NB4 (cell line): ENCODE measurements at regions not wholly inside any gene's neighbourhood (a gene's known extent, or its start where the extent isn't known, plus 50 kb on each side); places are given as distances from the start of the nearest gene placed in this dataset.
"Not testable (repeated sequence)": the region's sequence is repeated elsewhere in the genome, so short reads cannot be mapped to it uniquely, and the experiment has no call there.

Experiments
- DNase-seq: peaks from one replicate; pipeline ENCODE4 v3.0.0; 2010; ENCODE audit warnings: low read depth
- H3K4me3 ChIP-seq: one replicate; pipeline ENCODE4 v1.5.1; 2011; ENCODE audit warnings: mild to moderate bottlenecking, low read depth, low read length, moderate library complexity
- MYC ChIP-seq: IDR thresholded peaks from 2 replicates; pipeline ENCODE4 v1.6.1; 2011; ENCODE audit warnings: low read depth, low read length
- POLR2A ChIP-seq: IDR thresholded peaks from 2 replicates; pipeline ENCODE4 v1.6.1; 2011; ENCODE audit warnings: mild to moderate bottlenecking; ENCODE audit not compliant: insufficient read length; ENCODE audit errors: extremely low read depth
- TF ChIP-seq, protein P1 (sequence below): IDR thresholded peaks from 2 replicates; pipeline ENCODE4 v1.6.1; 2011; ENCODE audit warnings: low read depth, low read length
- TF ChIP-seq, protein P2 (sequence below): IDR thresholded peaks from one replicate; pipeline ENCODE4 v1.5.1; 2012; ENCODE audit warnings: low read depth, low read length

DNA sequence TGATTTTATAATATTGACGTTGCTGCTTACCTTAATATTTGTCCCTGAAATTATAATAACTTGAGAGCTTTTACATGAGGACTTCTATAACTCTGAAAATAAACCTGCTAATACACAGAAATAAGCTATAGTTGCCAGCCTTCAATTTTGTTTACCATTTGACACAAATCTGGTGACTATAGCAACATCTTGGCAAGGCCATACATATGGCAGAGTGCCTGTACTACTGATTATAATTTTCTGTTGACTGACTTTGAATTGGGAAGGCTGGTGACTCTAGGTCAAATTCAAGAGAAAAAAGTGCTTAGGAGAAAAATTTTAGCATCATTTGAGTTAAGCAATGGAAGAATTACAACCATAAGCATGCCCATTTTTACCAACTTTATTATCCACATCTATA, 581.4 kb upstream of the PTPRD start:
- DNase-seq = no peak
- TF ChIP-seq POLR2A (no peak), MYC (no peak)
- TF ChIP-seq, protein P1, sequence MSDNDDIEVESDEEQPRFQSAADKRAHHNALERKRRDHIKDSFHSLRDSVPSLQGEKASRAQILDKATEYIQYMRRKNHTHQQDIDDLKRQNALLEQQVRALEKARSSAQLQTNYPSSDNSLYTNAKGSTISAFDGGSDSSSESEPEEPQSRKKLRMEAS = no peak
- TF ChIP-seq, protein P2, sequence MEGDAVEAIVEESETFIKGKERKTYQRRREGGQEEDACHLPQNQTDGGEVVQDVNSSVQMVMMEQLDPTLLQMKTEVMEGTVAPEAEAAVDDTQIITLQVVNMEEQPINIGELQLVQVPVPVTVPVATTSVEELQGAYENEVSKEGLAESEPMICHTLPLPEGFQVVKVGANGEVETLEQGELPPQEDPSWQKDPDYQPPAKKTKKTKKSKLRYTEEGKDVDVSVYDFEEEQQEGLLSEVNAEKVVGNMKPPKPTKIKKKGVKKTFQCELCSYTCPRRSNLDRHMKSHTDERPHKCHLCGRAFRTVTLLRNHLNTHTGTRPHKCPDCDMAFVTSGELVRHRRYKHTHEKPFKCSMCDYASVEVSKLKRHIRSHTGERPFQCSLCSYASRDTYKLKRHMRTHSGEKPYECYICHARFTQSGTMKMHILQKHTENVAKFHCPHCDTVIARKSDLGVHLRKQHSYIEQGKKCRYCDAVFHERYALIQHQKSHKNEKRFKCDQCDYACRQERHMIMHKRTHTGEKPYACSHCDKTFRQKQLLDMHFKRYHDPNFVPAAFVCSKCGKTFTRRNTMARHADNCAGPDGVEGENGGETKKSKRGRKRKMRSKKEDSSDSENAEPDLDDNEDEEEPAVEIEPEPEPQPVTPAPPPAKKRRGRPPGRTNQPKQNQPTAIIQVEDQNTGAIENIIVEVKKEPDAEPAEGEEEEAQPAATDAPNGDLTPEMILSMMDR = no peak

DNA sequence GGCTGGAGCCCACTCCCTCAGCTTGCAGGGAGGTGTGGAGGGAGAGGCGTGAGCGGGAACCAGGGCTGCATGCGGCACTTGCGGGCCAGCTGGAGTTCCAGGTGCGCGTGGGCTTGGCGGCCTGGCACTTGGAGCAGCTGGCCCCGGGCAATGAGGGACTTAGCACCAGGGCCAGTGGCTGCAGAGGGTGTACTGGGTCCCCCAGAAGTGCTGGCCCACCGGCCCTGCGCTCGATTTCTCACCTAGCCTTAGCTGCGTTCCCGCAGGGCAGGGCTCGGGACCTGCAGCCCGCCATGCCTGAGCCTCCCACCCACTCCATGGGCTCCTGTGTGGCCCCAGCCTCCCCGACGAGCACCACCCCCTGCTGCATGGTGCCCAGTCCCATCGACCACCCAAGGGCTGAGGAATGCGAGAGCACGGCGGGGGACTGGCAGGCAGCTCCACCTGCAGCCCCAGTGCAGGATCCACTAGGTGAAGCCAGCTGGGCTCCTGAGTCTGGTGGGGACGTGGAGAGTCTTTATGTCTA, 584.1 kb upstream of the PTPRD start:
- DNase-seq, H3K4me3 ChIP-seq: not testable (repeated sequence)

More for the DNA sequence above, 581.4 kb upstream of the PTPRD start:
- H3K4me3 ChIP-seq = no peak overlapping the region

DNA sequence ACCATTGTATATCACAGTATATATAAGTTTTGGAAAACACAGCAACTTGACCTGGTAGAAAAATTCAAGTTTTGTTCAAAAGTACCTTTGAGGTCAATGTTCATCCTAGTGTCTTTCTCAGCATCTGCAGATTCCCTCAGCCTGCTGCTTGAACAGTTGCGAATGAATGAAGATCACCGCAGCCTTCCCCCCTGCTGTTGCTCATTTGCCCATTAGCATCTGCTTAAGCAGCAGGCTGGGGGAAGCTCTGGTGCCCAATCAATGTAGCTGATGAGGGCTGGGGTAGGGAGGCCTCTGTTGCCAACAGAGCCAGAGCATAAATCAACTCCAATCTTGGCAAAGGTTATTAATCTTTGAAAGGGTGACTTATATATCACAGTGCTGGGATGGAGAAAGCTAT, 586.5 kb upstream of the PTPRD start:
- H3K4me3 ChIP-seq = no peak overlapping the region
- DNase-seq = no peak
- no peak for TF ChIP-seq MYC
- TF ChIP-seq, protein P2 = no peak
- TF ChIP-seq POLR2A = no peak
- TF ChIP-seq, protein P1 = no peak

DNA sequence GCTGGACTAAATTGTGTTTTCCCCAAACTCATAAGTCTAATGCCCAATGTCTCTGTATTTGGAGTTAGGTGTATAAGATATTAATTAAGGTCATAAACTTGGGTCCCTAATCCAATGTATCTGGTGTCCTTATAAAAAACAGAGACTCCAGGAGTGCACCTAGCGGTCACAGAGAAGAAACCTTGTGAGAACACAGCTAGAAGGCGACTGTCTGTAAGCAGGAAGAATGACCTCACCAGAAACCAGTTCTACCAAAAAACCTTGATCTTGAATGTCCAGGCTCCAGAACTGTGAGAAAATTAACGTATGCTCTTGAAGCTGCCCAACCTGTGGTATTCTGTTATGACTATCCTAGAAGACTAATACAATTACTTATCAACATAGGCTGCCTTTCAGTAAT, 591.7 kb upstream of the PTPRD start:
- TF ChIP-seq, protein P2 = no peak
- TF ChIP-seq, protein P1 = no peak
- no peak for TF ChIP-seq POLR2A
- TF ChIP-seq MYC = no peak
- H3K4me3 ChIP-seq = no peak overlapping the region
- no peak for DNase-seq

GRCh38 chr9:11206925-11207324, 594.1 kb upstream of the PTPRD start:
- TF ChIP-seq, protein P2 = no peak

DNA sequence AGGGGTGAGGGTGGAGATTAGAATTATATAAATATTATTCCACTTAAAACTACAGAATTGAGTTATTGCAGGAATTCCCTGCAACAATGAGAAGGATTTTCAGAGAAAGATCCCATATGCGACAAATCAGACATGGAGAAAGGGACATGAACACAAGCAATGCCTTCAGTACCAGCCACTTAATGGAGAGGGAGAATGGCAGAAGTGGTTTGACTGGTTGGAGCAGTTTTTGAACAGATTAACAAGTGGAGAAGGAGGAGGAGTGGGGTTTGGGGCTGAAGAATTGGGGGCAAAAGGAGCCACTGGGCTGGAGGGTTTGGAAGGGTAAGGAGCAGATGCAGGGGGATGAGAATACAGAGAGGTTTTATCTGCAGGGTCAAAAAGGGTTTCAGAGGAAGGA, 620.9 kb upstream of the PTPRD start:
- TF ChIP-seq MYC (no peak), POLR2A (no peak)
- TF ChIP-seq, protein P1 = no peak
- TF ChIP-seq, protein P2 = no peak

More at GRCh38 chr9:11206925-11207324, 594.1 kb upstream of the PTPRD start:
- no peak overlapping the region for H3K4me3 ChIP-seq
- DNase-seq = no peak

DNA sequence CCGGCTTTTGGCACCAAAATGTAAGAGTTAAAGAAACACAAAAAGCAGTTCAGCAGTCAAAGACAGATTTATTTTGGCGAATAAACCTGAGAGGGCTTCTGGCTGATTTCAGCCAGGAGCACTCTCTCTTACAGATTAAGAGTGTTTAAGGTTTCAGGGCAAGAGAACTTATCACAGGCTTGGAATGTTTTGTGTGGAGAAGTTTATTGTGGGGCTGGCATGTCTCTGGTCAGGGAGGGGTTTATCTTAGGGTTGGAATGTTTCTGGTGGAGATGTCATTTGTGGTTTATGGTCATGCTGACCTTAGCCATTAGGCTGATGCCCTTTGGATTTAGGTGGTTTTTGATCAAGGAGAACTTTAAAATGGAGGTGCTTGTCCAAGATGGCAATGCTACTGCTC, 622.3 kb upstream of the PTPRD start:
- no peak overlapping the region for H3K4me3 ChIP-seq
- DNase-seq = no peak
- TF ChIP-seq, protein P2 = no peak
- TF ChIP-seq MYC (no peak), POLR2A (no peak)
- TF ChIP-seq, protein P1 = no peak

More for the DNA sequence above, 620.9 kb upstream of the PTPRD start:
- no peak overlapping the region for H3K4me3 ChIP-seq
- no peak for DNase-seq
